Ovary (tissue), 7 donors: ENCODE measurements at regions not wholly inside any gene's neighbourhood (a gene's known extent, or its start where the extent isn't known, plus 50 kb on each side); places are given as distances from the start of the nearest gene placed in this dataset.

ENCODE experiments used
- DNase-seq, 5 donors: peaks; one replicate each; pipeline ENCODE4 v3.0.0-alpha.2; 2019 to 2020
- H3K27ac ChIP-seq, 2 donors: fragments of 200-600 bp; one replicate each; pipeline versions ENCODE4 v1.5.1 to v1.8.0; 2019 to 2022
- H3K27me3 ChIP-seq: fragments of 200-600 bp; one replicate; pipeline ENCODE4 v1.8.0; 2022
- H3K36me3 ChIP-seq: fragments of 200-600 bp; sonication (generic); one replicate; pipeline ENCODE4 v1.5.1; 2019
- H3K4me1 ChIP-seq: one replicate; pipeline ENCODE4 v1.8.1; 2013; ENCODE audit warnings: mild to moderate bottlenecking, moderate library complexity; ENCODE audit not compliant: insufficient read depth
- H3K4me3 ChIP-seq: fragments of 200-600 bp; sonication (generic); one replicate; pipeline ENCODE4 v1.5.1; 2017
- H3K9me3 ChIP-seq, 2 donors: fragments of 200-600 bp in 1 of 2; sonication (generic) in 1 of 2; one replicate each; pipeline versions ENCODE4 v1.5.1 to v1.8.1; 2013 to 2019; ENCODE audit warnings: mild to moderate bottlenecking in 1 of 2, moderate library complexity in 1 of 2
- CTCF ChIP-seq, 3 donors: fragments of 450-650 bp in 2 of 3; fragments of 200-600 bp in 1 of 3; IDR thresholded peaks; one replicate each; pipeline versions ENCODE4 v1.5.1 to v1.8.0; 2016 to 2022; ENCODE audit warnings: antibody characterized with exemption in 3 of 3, mild to moderate bottlenecking in 1 of 3
- EP300 ChIP-seq: sonication (generic); formaldehyde crosslinking; IDR thresholded peaks from one replicate; pipeline ENCODE4 v1.6.1; 2017; ENCODE audit warnings: antibody characterized with exemption
- POLR2A ChIP-seq: fragments of 450-650 bp; IDR thresholded peaks from one replicate; pipeline ENCODE4 v1.6.1; 2017; ENCODE audit warnings: antibody characterized with exemption, mild to moderate bottlenecking, moderate library complexity
- WGBS, 3 donors: extraction: QIAGEN DNeasy Blood & Tissue Kit in 1 of 3; methylation state at CpG; one replicate each; pipeline versions ENCODE4 v1.1.5 to v1.1.7; 2013 to 2017; 5-methylcytosine and 5-hydroxymethylcytosine counted together
- intact Hi-C, 4 donors: fragments of 100-400 bp; cut with DNase I; formaldehyde crosslinking; loops; one replicate each; pipeline versions ENCODE4 v1.11.0 to v1.15.1; 2022 to 2023
- donor health status: DM: no; HTN: no; CAD: no; lungs with moderate emphysema.
- donor health status: DM: no; HTN: no; CAD: no.
- donor health status: Bipolar disorder and iron deficiency.
- donor health status: DM: no; HTN: no; CAD: no.
- donor health status: DM: yes; HTN: yes; CAD: no.

GRCh38 chr12:73220951-73221350 lies 948.8 kb downstream of the TRHDE start:
- WGBS, 3 donors = 61 to 77% (median 72%) methylated on average over 2 of the region's 2 CpGs
- H3K27me3 ChIP-seq = no peaks in the 10 kb centered on the region
- intact Hi-C loops = no loop called here
- no peaks in the 10 kb centered on the region for H3K36me3 ChIP-seq
- no peaks in the 10 kb centered on the region for H3K4me1 ChIP-seq
- TF ChIP-seq POLR2A (no peak), CTCF (IDR thresholded peaks at IDR 0.05) (no peak), EP300 (no peak)
- no peak overlapping the region for H3K4me3 ChIP-seq
- no peaks in the 10 kb centered on the region for H3K9me3 ChIP-seq
- no peak for DNase-seq
- no peak overlapping the region for H3K27ac ChIP-seq

DNA sequence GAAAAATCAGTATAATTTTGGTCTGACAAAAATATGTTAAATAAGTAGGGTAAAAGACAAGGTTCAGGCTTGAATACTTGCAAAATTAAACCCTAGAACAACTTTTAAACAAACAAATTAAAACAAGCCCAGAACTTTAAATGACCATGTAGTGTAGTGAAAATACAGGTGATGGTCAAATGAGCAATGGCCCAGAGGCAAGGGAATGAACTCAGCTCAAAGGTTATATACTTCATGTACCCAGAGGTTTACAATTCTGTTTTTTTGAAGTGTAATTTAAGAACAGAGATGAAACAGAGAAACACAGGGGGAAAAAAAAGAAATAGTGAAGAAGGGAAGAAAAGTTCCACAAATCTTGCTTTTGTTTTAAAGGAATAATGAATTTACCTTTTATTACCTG lies 949.2 kb downstream of the TRHDE start:
- Histone ChIP-seq H3K36me3 (no peaks in the 10 kb centered on the region), H3K4me3 (no peak overlapping the region), H3K27ac (no peak overlapping the region), H3K27me3 (no peaks in the 10 kb centered on the region), H3K9me3 (no peaks in the 10 kb centered on the region), H3K4me1 (no peaks in the 10 kb centered on the region)
- no peak for DNase-seq
- TF ChIP-seq CTCF (IDR thresholded peaks at IDR 0.05) (no peak), EP300 (no peak), POLR2A (no peak)
- intact Hi-C loops = no loop called here

DNA sequence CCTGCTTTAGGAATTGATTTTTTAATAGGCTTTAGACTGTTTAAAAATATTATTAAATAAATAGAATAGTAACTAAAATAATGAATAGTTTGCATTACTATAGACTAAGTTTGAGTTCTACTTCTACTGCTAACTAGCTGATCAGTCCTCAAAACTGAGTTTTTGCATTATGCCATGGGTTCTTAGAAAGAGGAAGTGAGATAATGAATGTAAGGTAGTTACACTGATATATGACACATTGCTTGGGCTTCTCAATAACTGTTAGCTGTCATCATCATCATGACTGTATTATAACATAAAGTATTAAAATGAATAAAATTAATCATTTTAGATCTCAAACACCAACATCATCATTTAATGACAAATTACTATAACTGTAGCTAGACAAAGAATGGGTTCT lies 949.7 kb downstream of the TRHDE start:
- Histone ChIP-seq H3K27ac (no peak overlapping the region), H3K27me3 (no peaks in the 10 kb centered on the region), H3K36me3 (no peaks in the 10 kb centered on the region), H3K4me3 (no peak overlapping the region), H3K9me3 (no peaks in the 10 kb centered on the region), H3K4me1 (no peaks in the 10 kb centered on the region)
- TF ChIP-seq CTCF (IDR thresholded peaks at IDR 0.05) = no peak
- TF ChIP-seq POLR2A = no peak
- no peak for TF ChIP-seq EP300
- DNase-seq = no peak
- intact Hi-C loops = no loop called here

- Histone ChIP-seq H3K4me3 (no peak overlapping the region), H3K9me3 (no peaks in the 10 kb centered on the region), H3K4me1 (no peaks in the 10 kb centered on the region), H3K27ac (no peak overlapping the region), H3K27me3 (no peaks in the 10 kb centered on the region), H3K36me3 (no peaks in the 10 kb centered on the region)
- intact Hi-C loops = no loop called here
- 28 to 70% (median 42%) methylated on average over 1 of the region's 1 CpG for WGBS, 3 donors
- DNase-seq = no peak
- TF ChIP-seq CTCF (IDR thresholded peaks at IDR 0.05) = no peak
- no peak for TF ChIP-seq POLR2A
- no peak for TF ChIP-seq EP300
These were observed 953.3 kb downstream of the TRHDE start for GRCh38 chr12:73225371-73225937.

DNA sequence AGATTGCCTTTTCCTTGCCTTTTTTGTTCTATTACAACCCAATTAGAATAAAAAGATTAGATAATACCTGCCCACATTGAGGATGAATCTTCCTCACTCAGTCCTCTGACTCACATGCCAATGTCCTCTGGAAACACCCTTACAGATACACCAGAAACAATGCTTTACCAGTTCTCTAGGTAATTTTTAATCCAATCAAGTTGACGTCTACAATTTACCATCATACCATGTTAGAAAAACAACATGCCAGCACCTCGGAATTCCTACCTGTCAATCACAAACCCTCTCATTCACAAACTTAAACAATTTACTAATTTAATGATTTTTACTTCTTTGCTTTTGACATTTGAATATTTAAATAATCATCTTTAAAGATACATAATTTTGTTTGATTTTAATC lies 953.8 kb downstream of the TRHDE start:
- DNase-seq = no peak
- no peak for TF ChIP-seq EP300
- no peak for TF ChIP-seq CTCF (IDR thresholded peaks at IDR 0.05)
- TF ChIP-seq POLR2A = no peak
- no peaks in the 10 kb centered on the region for H3K9me3 ChIP-seq
- no peaks in the 10 kb centered on the region for H3K4me1 ChIP-seq
- no peak overlapping the region for H3K27ac ChIP-seq
- no peaks in the 10 kb centered on the region for H3K27me3 ChIP-seq
- no peak overlapping the region for H3K4me3 ChIP-seq
- H3K36me3 ChIP-seq = no peaks in the 10 kb centered on the region
- WGBS, 3 donors = 72 to 82% (median 75%) methylated on average over 2 of the region's 2 CpGs
- intact Hi-C loops = no loop called here
